ENCODE measurements at regions not wholly inside any gene's neighbourhood (a gene's known extent, or its start where the extent isn't known, plus 50 kb on each side); places are given as distances from the start of the nearest gene placed in this dataset.

- TF ChIP-seq CTCF (IDR thresholded peaks at IDR 0.05) (no peak), POLR2A (IDR thresholded peaks at IDR 0.05) (no peak)
Measured at GRCh38 chr3:105197863-105198262, 168.8 kb upstream of the ALCAM start.
